H1 (cell line): ENCODE measurements at regions not wholly inside any gene's neighbourhood (a gene's known extent, or its start where the extent isn't known, plus 50 kb on each side); places are given as distances from the start of the nearest gene placed in this dataset.

Experiments
- CTCF ChIA-PET: fragments of 300-600 bp; sonication (Branson Sonifier 250); formaldehyde crosslinking; loops from one replicate; lab custom pipeline; 2021; ENCODE audit not compliant: partially characterized antibody; lab: Charles Lee
- POLR2A ChIA-PET: fragments of 300-600 bp; sonication (Branson Sonifier 250); formaldehyde crosslinking; loops from one replicate; lab custom pipeline; 2021; ENCODE audit warnings: inconsistent platforms; ENCODE audit not compliant: partially characterized antibody; lab: Charles Lee
- DNase-seq, 2 experiments: peaks; one replicate each; pipeline versions ENCODE4 v3.0.0 to v3.0.0-alpha.2; 2010 to 2022; ENCODE audit warnings: low spot score in 2 of 2, low read depth in 1 of 2, mixed read lengths in 1 of 2
- FAIRE-seq: peaks from 2 replicates; lab custom pipeline; 2011; peaks lifted over from hg19 to GRCh38; lab: Jason Lieb, UNC
- H2AFZ ChIP-seq: 2 replicates; pipeline ENCODE4 v1.8.1; 2012; ENCODE audit warnings: low read length, inconsistent platforms
- H2AK5ac ChIP-seq: 2 replicates; pipeline ENCODE4 v1.6.1; 2013; ENCODE audit warnings: low read depth, low read length
- H2BK120ac ChIP-seq: replicated peaks from 2 replicates; pipeline ENCODE3; 2013; ENCODE audit warnings: low read depth, low read length, inconsistent platforms
- H2BK12ac ChIP-seq: 2 replicates; pipeline ENCODE4 v1.6.1; 2013; ENCODE audit warnings: low read depth, low read length
- H2BK15ac ChIP-seq: 2 replicates; pipeline ENCODE4 v1.6.1; 2013; ENCODE audit warnings: low read length
- H2BK20ac ChIP-seq: 2 replicates; pipeline ENCODE4 v1.6.1; 2013; ENCODE audit warnings: low read length
- H2BK5ac ChIP-seq: 2 replicates; pipeline ENCODE4 v1.6.1; 2013; ENCODE audit warnings: low read depth, low read length
- H3K14ac ChIP-seq: 2 replicates; pipeline ENCODE4 v1.6.1; 2013; ENCODE audit warnings: inconsistent platforms; ENCODE audit not compliant: insufficient read length
- H3K18ac ChIP-seq: 2 replicates; pipeline ENCODE4 v1.6.1; 2013; ENCODE audit warnings: low read length; ENCODE audit errors: extremely low read depth
- H3K23ac ChIP-seq: 2 replicates; pipeline ENCODE4 v1.6.1; 2013; ENCODE audit warnings: inconsistent platforms; ENCODE audit not compliant: insufficient read length
- H3K23me2 ChIP-seq: 2 replicates; pipeline ENCODE4 v1.6.1; 2013; ENCODE audit warnings: low read depth, low read length
- H3K27ac ChIP-seq: 2 replicates; pipeline ENCODE4 v1.6.1; 2011; ENCODE audit warnings: low read depth, low read length, inconsistent platforms
- H3K27me3 ChIP-seq, 4 experiments: replicated peaks in 1 of 4; 1 replicate in 1 of 4; 2 replicates in 3 of 4; pipeline versions ENCODE4 v1.6.1 to v1.8.1; 2011 to 2013; ENCODE audit warnings: low read length in 3 of 4, mild to moderate bottlenecking in 3 of 4, inconsistent platforms in 2 of 4, mixed read lengths in 2 of 4, moderate library complexity in 1 of 4; ENCODE audit not compliant: control insufficient read depth in 3 of 4, insufficient read depth in 3 of 4; ENCODE audit errors: extremely low read depth in 1 of 4
- H3K36me3 ChIP-seq, 4 experiments: 2 replicates each; pipeline versions ENCODE4 v1.6.1 to v1.8.1; 2011 to 2013; ENCODE audit warnings: mild to moderate bottlenecking in 4 of 4, low read length in 3 of 4, moderate library complexity in 2 of 4, control low read depth in 1 of 4, inconsistent platforms in 1 of 4; ENCODE audit not compliant: insufficient read depth in 4 of 4, control insufficient read depth in 2 of 4
- H3K4ac ChIP-seq: replicated peaks from 2 replicates; pipeline ENCODE3; 2013; ENCODE audit warnings: low read length, low read depth, mixed read lengths, inconsistent platforms; ENCODE audit not compliant: insufficient read length
- H3K4me1 ChIP-seq, 4 experiments: replicated peaks in 1 of 4; 1 replicate in 1 of 4; 2 replicates in 3 of 4; pipeline versions ENCODE4 v1.6.1 to v1.8.1; 2011 to 2013; ENCODE audit warnings: low read length in 3 of 4, inconsistent platforms in 2 of 4, mixed read lengths in 1 of 4; ENCODE audit not compliant: insufficient read depth in 4 of 4, control insufficient read depth in 3 of 4
- H3K4me2 ChIP-seq, 2 experiments: 2 replicates each; pipeline versions ENCODE4 v1.6.1 to v1.8.1; 2011 to 2013; ENCODE audit warnings: low read depth in 2 of 2, low read length in 2 of 2, control low read depth in 1 of 2, inconsistent platforms in 1 of 2, mild to moderate bottlenecking in 1 of 2; ENCODE audit not compliant: insufficient read depth in 1 of 2
- H3K4me3 ChIP-seq, 4 experiments: fragments of 200-600, 300-600 bp in 1 of 4; sonication (generic), shearing (Covaris generic), sonication (Bioruptor Twin) in 1 of 4; 2 replicates each; pipeline versions ENCODE4 v1.5.1 to v1.8.1; 2011 to 2016; ENCODE audit warnings: low read length in 4 of 4, low read depth in 3 of 4, control low read depth in 2 of 4, inconsistent platforms in 2 of 4, mild to moderate bottlenecking in 2 of 4, mixed read lengths in 1 of 4, moderate library complexity in 1 of 4; ENCODE audit not compliant: insufficient read depth in 2 of 4; ENCODE audit errors: extremely low read depth in 1 of 4
- H3K56ac ChIP-seq: replicated peaks from 2 replicates; pipeline ENCODE3; 2013; ENCODE audit warnings: low read depth, mild to moderate bottlenecking, mixed read lengths, low read length, inconsistent platforms; ENCODE audit not compliant: insufficient read length
- H3K79me1 ChIP-seq: 2 replicates; pipeline ENCODE4 v1.6.1; 2013; ENCODE audit warnings: low read depth, low read length, control low read depth
- H3K79me2 ChIP-seq, 2 experiments: 2 replicates each; pipeline versions ENCODE4 v1.6.1 to v1.8.1; 2012 to 2013; ENCODE audit warnings: low read length in 2 of 2, mild to moderate bottlenecking in 2 of 2, inconsistent platforms in 1 of 2; ENCODE audit not compliant: insufficient read depth in 2 of 2, control insufficient read depth in 1 of 2
- H3K9ac ChIP-seq, 4 experiments: replicated peaks in 1 of 4; 1 replicate in 1 of 4; 2 replicates in 3 of 4; pipeline versions ENCODE4 v1.6.1 to v1.8.1; 2011 to 2013; ENCODE audit warnings: low read depth in 3 of 4, low read length in 3 of 4, control low read depth in 2 of 4, mild to moderate bottlenecking in 2 of 4, moderate library complexity in 2 of 4, inconsistent platforms in 1 of 4; ENCODE audit errors: extremely low read depth in 1 of 4
- H3K9me3 ChIP-seq, 2 experiments: 2 replicates each; pipeline versions ENCODE4 v1.6.1 to v1.8.1; 2012 to 2013; ENCODE audit warnings: mild to moderate bottlenecking in 2 of 2, moderate library complexity in 2 of 2, control low read depth in 1 of 2, inconsistent platforms in 1 of 2, low read depth in 1 of 2, low read length in 1 of 2, mixed read lengths in 1 of 2; ENCODE audit not compliant: insufficient read depth in 2 of 2
- H4K20me1 ChIP-seq, 2 experiments: replicated peaks in 1 of 2; 2 replicates each; pipeline versions ENCODE3 to v1.8.1; 2011 to 2013; ENCODE audit warnings: inconsistent platforms in 2 of 2, low read length in 2 of 2, mild to moderate bottlenecking in 1 of 2; ENCODE audit not compliant: insufficient read depth in 2 of 2, control insufficient read depth in 1 of 2
- H4K5ac ChIP-seq: 2 replicates; pipeline ENCODE4 v1.6.1; 2013; ENCODE audit warnings: low read length, low read depth, mixed read lengths, inconsistent platforms; ENCODE audit not compliant: insufficient read length
- H4K8ac ChIP-seq: 2 replicates; pipeline ENCODE4 v1.8.0; 2013; ENCODE audit warnings: mild to moderate bottlenecking, moderate library complexity, low read length, inconsistent platforms; ENCODE audit not compliant: insufficient read depth; ENCODE audit errors: extremely low read depth
- H4K91ac ChIP-seq: replicated peaks from 2 replicates; pipeline ENCODE3; 2013; ENCODE audit warnings: low read length, mixed read lengths, inconsistent platforms; ENCODE audit not compliant: insufficient read length
- HDAC6 ChIP-seq: IDR thresholded peaks from one replicate; pipeline ENCODE4 v1.7.1; 2012; ENCODE audit warnings: low read depth, mild to moderate bottlenecking, inconsistent platforms, low read length, moderate library complexity
- KDM4A ChIP-seq: IDR thresholded peaks from one replicate; pipeline ENCODE4 v1.7.1; 2012; ENCODE audit warnings: low read depth, mild to moderate bottlenecking, moderate library complexity, low read length, inconsistent platforms; ENCODE audit not compliant: severe bottlenecking
- PHF8 ChIP-seq: fragments of 200-600 bp; sonication (generic); conservative IDR thresholded peaks from 2 replicates; pipeline ENCODE4 v1.7.1; 2012; ENCODE audit warnings: low read depth, mild to moderate bottlenecking, inconsistent platforms, low read length, moderate library complexity
- POU5F1 ChIP-seq: IDR thresholded peaks from 2 replicates; pipeline ENCODE4 v1.6.1; 2011; ENCODE audit warnings: low read depth, mild to moderate bottlenecking, low read length, moderate library complexity
- RBBP5 ChIP-seq: IDR thresholded peaks from 2 replicates; pipeline ENCODE4 v1.7.1; 2012; ENCODE audit warnings: low read depth, mild to moderate bottlenecking, inconsistent platforms, low read length, moderate library complexity, borderline replicate concordance
- RNF2 ChIP-seq: fragments of 200-900, 300-1000 bp; sonication (generic); IDR thresholded peaks from 2 replicates; pipeline ENCODE4 v1.7.1; 2016; ENCODE audit warnings: borderline replicate concordance, low read depth, mild to moderate bottlenecking, antibody characterized with exemption, low read length; ENCODE audit not compliant: poor library complexity, severe bottlenecking; ENCODE audit errors: missing control alignments
- RXRA ChIP-seq: IDR thresholded peaks from 2 replicates; pipeline ENCODE4 v1.6.1; 2011; ENCODE audit warnings: low read depth, mild to moderate bottlenecking, low read length, moderate library complexity; ENCODE audit not compliant: insufficient read depth
- SP1 ChIP-seq: IDR thresholded peaks from 2 replicates; pipeline ENCODE4 v1.6.1; 2011; ENCODE audit warnings: low read depth, low read length
- SP4 ChIP-seq: IDR thresholded peaks from 2 replicates; pipeline ENCODE4 v1.6.1; 2012; ENCODE audit warnings: low read length, inconsistent platforms
- USF2 ChIP-seq: IDR thresholded peaks from 2 replicates; pipeline ENCODE4 v1.6.1; 2011; ENCODE audit warnings: low read length, improper control_type of control experiment
- WGBS, 2 experiments: shearing (Covaris generic) in 1 of 2; methylation state at CpG; one replicate each; pipeline versions ENCODE4 v1.1.6 to v1.1.7; 2013 to 2015; ENCODE audit warnings: low lambda C conversion rate in 2 of 2, mixed read lengths in 2 of 2, inconsistent platforms in 1 of 2, low coverage in 1 of 2, missing lambda C conversion rate in 1 of 2; ENCODE audit not compliant: insufficient replicate concordance in 2 of 2, insufficient coverage in 1 of 2, insufficient read length in 1 of 2; ENCODE audit errors: extremely low coverage in 1 of 2, missing lambda C conversion rate in 1 of 2; 5-methylcytosine and 5-hydroxymethylcytosine counted together

DNA sequence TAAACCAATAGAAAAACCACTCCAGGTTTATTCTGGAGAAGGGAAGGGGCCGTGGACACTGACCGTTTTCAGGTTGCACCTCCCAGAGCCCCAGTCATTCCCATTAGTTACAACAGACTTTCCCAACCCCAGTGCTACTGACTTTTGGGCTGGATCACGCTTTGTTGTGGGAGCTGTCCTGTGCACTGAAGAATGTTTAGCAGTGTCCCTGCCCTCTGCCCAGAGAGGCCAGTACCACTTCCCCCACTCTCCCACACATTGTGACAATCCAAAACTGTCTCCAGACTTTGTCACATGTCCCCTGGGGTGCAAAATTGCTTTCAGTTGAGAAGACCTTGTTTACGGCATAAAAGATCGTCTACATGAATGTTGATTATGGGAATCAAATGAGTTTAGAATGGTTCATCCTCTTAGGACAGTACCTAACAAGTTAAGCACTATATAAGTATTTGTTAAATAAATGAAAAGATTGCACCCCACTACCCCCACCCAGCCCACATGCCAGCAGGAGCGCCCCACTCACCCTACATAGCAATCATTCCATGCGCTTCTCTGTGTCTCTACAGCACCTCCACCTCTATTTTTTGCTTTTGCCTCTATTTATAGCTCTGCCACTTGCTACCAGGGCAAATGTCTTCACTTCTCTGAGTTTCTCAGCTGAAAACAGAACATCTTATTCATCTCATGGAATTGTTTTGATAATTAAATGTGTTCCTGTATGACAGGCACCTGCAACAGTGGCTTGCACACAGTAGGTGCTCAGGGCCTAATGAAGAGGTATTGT lies 104.9 kb downstream of the AXIN2 start:
- FAIRE-seq, result no peak
- H3K14ac ChIP-seq, result no peak overlapping the region
- H3K9me3 ChIP-seq, result no peaks in the 10 kb centered on the region
- ChIA-PET POLR2A (interaction anchor here (0.8 to 1.4 kb wide), 3 partner anchors 60 to 90 kb away, joined by 3 to 4 read pairs (median 3); no protein-coding TSS in a partner anchor), CTCF (interaction anchor here (0.8 to 3.1 kb wide), 21 partner anchors 19 to 531 kb away, joined by 3 to 22 read pairs (median 3); no protein-coding TSS in a partner anchor)
- H3K27me3 ChIP-seq, result no peaks in the 10 kb centered on the region; a peak in 2 of 7 replicates
- H3K18ac ChIP-seq, result no peak overlapping the region; the same call in 1 of the 2 replicates
- H3K23me2 ChIP-seq, result no peaks in the 10 kb centered on the region; the same call in 1 of the 2 replicates
- no peak overlapping the region for H3K23ac ChIP-seq
- peak overlapping the region; percentile 23; the same call in 1 of the 2 replicates for H2BK20ac ChIP-seq
- no peak overlapping the region for H4K8ac ChIP-seq
- H3K4ac ChIP-seq, result no peak overlapping the region
- peak overlapping the region; percentile 4 for H4K91ac ChIP-seq
- H2AFZ ChIP-seq, result no peak overlapping the region
- H4K20me1 ChIP-seq, result no peaks in the 10 kb centered on the region
- peak overlapping the region; percentile 40; the same call in 1 of the 2 replicates for H2BK12ac ChIP-seq
- H3K4me3 ChIP-seq, result no peak overlapping the region
- H2BK5ac ChIP-seq, result no peak overlapping the region
- H3K27ac ChIP-seq, result no peak overlapping the region
- H3K79me2 ChIP-seq, result no peaks in the 10 kb centered on the region
- H2AK5ac ChIP-seq, result 0 out of 2 replicates have a peak overlapping the region, but pooled peaks have one; percentile 25
- no peak overlapping the region for H3K4me2 ChIP-seq
- no peaks in the 10 kb centered on the region; a peak in 1 of 8 replicates for H3K36me3 ChIP-seq
- DNase-seq, result no peak
- H2BK120ac ChIP-seq, result no peak overlapping the region
- H3K79me1 ChIP-seq, result no peaks in the 10 kb centered on the region
- 73% methylated on average over 7 of the region's 7 CpGs; no CpG with 5 or more reads in 1 of the 2 experiments for WGBS, 2 experiments
- H3K9ac ChIP-seq, result no peak overlapping the region
- 0 out of 2 replicates have a peak overlapping the region, but pooled peaks have one; percentile 12 for H2BK15ac ChIP-seq
- no peak overlapping the region for H4K5ac ChIP-seq
- peaks cover 8 to 21% (median 11%) of the 10 kb centered on the region in 4 experiments for H3K4me1 ChIP-seq
- H3K56ac ChIP-seq, result no peak overlapping the region
- TF ChIP-seq SP1 (no peak), RBBP5 (no peak), RXRA (no peak), SP4 (no peak), HDAC6 (no peak), USF2 (no peak), RNF2 (no peak), KDM4A (no peak), PHF8 (no peak), POU5F1 (no peak)
